Liver (tissue), 8 donors: ENCODE measurements at regions not wholly inside any gene's neighbourhood (a gene's known extent, or its start where the extent isn't known, plus 50 kb on each side); places are given as distances from the start of the nearest gene placed in this dataset.

Experiments
- DNase-seq: peaks from one replicate; pipeline ENCODE4 v3.0.0-alpha.2; 2017; ENCODE audit warnings: low spot score
- H3K27ac ChIP-seq, 2 donors: one replicate each; pipeline ENCODE4 v1.7.0; 2013; ENCODE audit warnings: inconsistent platforms in 2 of 2, low read length in 2 of 2, control low read depth in 1 of 2, low read depth in 1 of 2, mild to moderate bottlenecking in 1 of 2
- H3K27me3 ChIP-seq, 4 donors: one replicate each; pipeline versions ENCODE4 v1.6.1 to v1.7.0; 2013; ENCODE audit warnings: low read length in 3 of 4, inconsistent platforms in 1 of 4, mild to moderate bottlenecking in 1 of 4, moderate library complexity in 1 of 4; ENCODE audit not compliant: control insufficient read depth in 4 of 4, insufficient read depth in 4 of 4
- H3K36me3 ChIP-seq, 4 donors: one replicate each; pipeline versions ENCODE4 v1.6.1 to v1.7.0; 2013; ENCODE audit warnings: low read length in 3 of 4, mild to moderate bottlenecking in 3 of 4, low read depth in 1 of 4, moderate library complexity in 1 of 4; ENCODE audit not compliant: control insufficient read depth in 4 of 4, insufficient read depth in 3 of 4
- H3K4me1 ChIP-seq, 4 donors: one replicate each; pipeline versions ENCODE4 v1.6.1 to v1.7.0; 2013; ENCODE audit warnings: low read length in 3 of 4, mild to moderate bottlenecking in 3 of 4, moderate library complexity in 1 of 4; ENCODE audit not compliant: control insufficient read depth in 4 of 4, insufficient read depth in 4 of 4
- H3K4me3 ChIP-seq, 3 donors: one replicate each; pipeline versions ENCODE4 v1.6.1 to v1.7.0; 2013; ENCODE audit warnings: low read length in 3 of 3, control low read depth in 1 of 3, low read depth in 1 of 3, mild to moderate bottlenecking in 1 of 3
- H3K9ac ChIP-seq, 2 donors: one replicate each; pipeline ENCODE4 v1.7.0; 2013; ENCODE audit warnings: low read length in 2 of 2, mild to moderate bottlenecking in 2 of 2, moderate library complexity in 2 of 2, control low read depth in 1 of 2, low read depth in 1 of 2
- H3K9me3 ChIP-seq, 4 donors: one replicate each; pipeline versions ENCODE4 v1.6.1 to v1.7.0; 2013; ENCODE audit warnings: low read length in 3 of 4; ENCODE audit not compliant: control insufficient read depth in 4 of 4
- FOXA2 ChIP-seq: IDR thresholded peaks from 2 replicates; pipeline ENCODE4 v1.6.1; 2016; ENCODE audit warnings: antibody characterized with exemption
- HNF4A ChIP-seq, 2 donors: conservative IDR thresholded peaks; 2 replicates each; pipeline ENCODE4 v1.6.1; 2016; ENCODE audit warnings: antibody characterized with exemption in 2 of 2, mild to moderate bottlenecking in 2 of 2
- HNF4G ChIP-seq: IDR thresholded peaks from 2 replicates; pipeline ENCODE4 v1.6.1; 2016; ENCODE audit warnings: antibody characterized with exemption
- NR2F2 ChIP-seq: IDR thresholded peaks from 2 replicates; pipeline ENCODE4 v1.6.1; 2016; ENCODE audit warnings: antibody characterized with exemption
- RXRA ChIP-seq, 2 donors: IDR thresholded peaks; 2 replicates each; pipeline ENCODE4 v1.6.1; 2017 to 2018; ENCODE audit warnings: antibody characterized with exemption in 2 of 2, mild to moderate bottlenecking in 1 of 2
- SP1 ChIP-seq: IDR thresholded peaks from 2 replicates; pipeline ENCODE4 v1.6.1; 2018; ENCODE audit warnings: antibody characterized with exemption, mild to moderate bottlenecking
- TAF1 ChIP-seq: conservative IDR thresholded peaks from 2 replicates; pipeline ENCODE4 v1.6.1; 2016; ENCODE audit warnings: antibody characterized with exemption, mild to moderate bottlenecking
- YY1 ChIP-seq: IDR thresholded peaks from 2 replicates; pipeline ENCODE4 v1.6.1; 2016; ENCODE audit warnings: antibody characterized with exemption, mild to moderate bottlenecking
- WGBS: extraction: QIAGEN DNeasy Blood & Tissue Kit; methylation state at CpG from one replicate; pipeline ENCODE4 v1.1.7; 2013; 5-methylcytosine and 5-hydroxymethylcytosine counted together
- TF ChIP-seq, protein P1 (sequence below): fragments of 150-350 bp; IDR thresholded peaks from 2 replicates; pipeline ENCODE4 v1.5.1; 2017; ENCODE audit warnings: improper control_type of control experiment, low read depth, low read length; ENCODE audit not compliant: missing input control
- TF ChIP-seq, protein P2 (sequence below): IDR thresholded peaks from 2 replicates; pipeline ENCODE4 v1.6.1; 2016; ENCODE audit warnings: antibody characterized with exemption
- TF ChIP-seq, protein P3 (sequence below): IDR thresholded peaks from 2 replicates; pipeline ENCODE4 v1.6.1; 2016; ENCODE audit warnings: antibody characterized with exemption, mild to moderate bottlenecking
- TF ChIP-seq, protein P4 (sequence below): IDR thresholded peaks from 2 replicates; pipeline ENCODE4 v1.6.1; 2016; ENCODE audit warnings: antibody characterized with exemption
- TF ChIP-seq, protein P5 (sequence below): IDR thresholded peaks from 2 replicates; pipeline ENCODE4 v1.6.1; 2016; ENCODE audit warnings: antibody characterized with exemption
- donor health status: healthy.
- donor health status: healthy.
- donor health status: healthy.
- donor health status: healthy.
- donor health status: healthy.

DNA sequence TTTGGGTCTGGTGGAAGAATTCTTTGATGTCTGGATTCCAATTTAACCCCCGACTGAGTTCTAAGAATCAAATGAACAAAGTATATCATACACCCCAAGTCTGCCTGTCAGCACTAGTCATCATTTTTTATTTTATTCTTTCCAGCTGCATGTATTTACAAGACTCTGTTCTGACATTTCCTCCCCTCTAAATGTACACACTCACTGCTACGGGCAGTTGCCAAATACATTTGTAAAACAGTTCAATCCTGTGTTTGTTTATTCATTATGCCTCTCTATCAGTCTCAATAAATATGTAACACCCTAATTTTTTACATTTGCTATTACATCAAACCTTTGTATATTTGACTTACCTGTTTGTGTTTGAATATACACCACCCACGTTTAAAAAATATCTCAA, 422.3 kb upstream of the PSMD7 start:
- Histone ChIP-seq H3K27ac (no peak overlapping the region), H3K4me1 (no peaks in the 10 kb centered on the region)
- 37% methylated on average over 3 of the region's 3 CpGs for WGBS

DNA sequence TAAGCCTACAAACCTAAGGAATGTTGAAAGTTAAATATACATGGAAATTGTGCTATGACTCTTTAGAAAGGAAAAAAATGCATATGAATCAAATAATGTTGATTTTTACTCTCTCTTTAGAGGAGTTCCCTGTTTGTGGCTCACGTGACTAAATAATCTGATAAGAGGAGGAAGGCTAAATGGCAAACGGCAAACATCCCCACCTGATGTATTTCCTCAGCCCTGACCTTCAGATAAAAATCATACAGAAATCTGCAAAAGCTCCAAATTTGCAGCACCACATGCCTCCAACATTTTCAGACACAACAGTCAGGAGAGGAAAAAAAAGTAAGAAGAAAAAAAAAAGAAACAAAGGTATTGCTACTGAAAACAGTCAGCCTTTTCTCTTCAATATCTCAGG, 423.0 kb upstream of the PSMD7 start:
- Histone ChIP-seq H3K27ac (no peak overlapping the region), H3K27me3 (peaks cover 0 to 4% (median 0%) of the 10 kb centered on the region in 4 donors), H3K9ac (no peak overlapping the region), H3K36me3 (no peaks in the 10 kb centered on the region), H3K4me1 (no peaks in the 10 kb centered on the region), H3K4me3 (no peak overlapping the region), H3K9me3 (no peaks in the 10 kb centered on the region)
- DNase-seq: no peak
- 6% methylated on average over 2 of the region's 2 CpGs for WGBS
- TF ChIP-seq SP1: no peak
- TF ChIP-seq NR2F2: no peak
- TF ChIP-seq, protein P1, sequence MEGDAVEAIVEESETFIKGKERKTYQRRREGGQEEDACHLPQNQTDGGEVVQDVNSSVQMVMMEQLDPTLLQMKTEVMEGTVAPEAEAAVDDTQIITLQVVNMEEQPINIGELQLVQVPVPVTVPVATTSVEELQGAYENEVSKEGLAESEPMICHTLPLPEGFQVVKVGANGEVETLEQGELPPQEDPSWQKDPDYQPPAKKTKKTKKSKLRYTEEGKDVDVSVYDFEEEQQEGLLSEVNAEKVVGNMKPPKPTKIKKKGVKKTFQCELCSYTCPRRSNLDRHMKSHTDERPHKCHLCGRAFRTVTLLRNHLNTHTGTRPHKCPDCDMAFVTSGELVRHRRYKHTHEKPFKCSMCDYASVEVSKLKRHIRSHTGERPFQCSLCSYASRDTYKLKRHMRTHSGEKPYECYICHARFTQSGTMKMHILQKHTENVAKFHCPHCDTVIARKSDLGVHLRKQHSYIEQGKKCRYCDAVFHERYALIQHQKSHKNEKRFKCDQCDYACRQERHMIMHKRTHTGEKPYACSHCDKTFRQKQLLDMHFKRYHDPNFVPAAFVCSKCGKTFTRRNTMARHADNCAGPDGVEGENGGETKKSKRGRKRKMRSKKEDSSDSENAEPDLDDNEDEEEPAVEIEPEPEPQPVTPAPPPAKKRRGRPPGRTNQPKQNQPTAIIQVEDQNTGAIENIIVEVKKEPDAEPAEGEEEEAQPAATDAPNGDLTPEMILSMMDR: no peak
- TF ChIP-seq HNF4A (conservative IDR thresholded peaks at IDR 0.05): no peak

More for the DNA sequence above, 422.3 kb upstream of the PSMD7 start:
- no peaks in the 10 kb centered on the region for H3K9me3 ChIP-seq
- no peak overlapping the region for H3K4me3 ChIP-seq
- TF ChIP-seq FOXA2 (no peak), TAF1 (no peak), RXRA (IDR thresholded peaks at IDR 0.05) (no peak), YY1 (no peak), HNF4G (no peak)
- TF ChIP-seq, protein P2, sequence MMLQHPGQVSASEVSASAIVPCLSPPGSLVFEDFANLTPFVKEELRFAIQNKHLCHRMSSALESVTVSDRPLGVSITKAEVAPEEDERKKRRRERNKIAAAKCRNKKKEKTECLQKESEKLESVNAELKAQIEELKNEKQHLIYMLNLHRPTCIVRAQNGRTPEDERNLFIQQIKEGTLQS: no peak
- TF ChIP-seq, protein P3, sequence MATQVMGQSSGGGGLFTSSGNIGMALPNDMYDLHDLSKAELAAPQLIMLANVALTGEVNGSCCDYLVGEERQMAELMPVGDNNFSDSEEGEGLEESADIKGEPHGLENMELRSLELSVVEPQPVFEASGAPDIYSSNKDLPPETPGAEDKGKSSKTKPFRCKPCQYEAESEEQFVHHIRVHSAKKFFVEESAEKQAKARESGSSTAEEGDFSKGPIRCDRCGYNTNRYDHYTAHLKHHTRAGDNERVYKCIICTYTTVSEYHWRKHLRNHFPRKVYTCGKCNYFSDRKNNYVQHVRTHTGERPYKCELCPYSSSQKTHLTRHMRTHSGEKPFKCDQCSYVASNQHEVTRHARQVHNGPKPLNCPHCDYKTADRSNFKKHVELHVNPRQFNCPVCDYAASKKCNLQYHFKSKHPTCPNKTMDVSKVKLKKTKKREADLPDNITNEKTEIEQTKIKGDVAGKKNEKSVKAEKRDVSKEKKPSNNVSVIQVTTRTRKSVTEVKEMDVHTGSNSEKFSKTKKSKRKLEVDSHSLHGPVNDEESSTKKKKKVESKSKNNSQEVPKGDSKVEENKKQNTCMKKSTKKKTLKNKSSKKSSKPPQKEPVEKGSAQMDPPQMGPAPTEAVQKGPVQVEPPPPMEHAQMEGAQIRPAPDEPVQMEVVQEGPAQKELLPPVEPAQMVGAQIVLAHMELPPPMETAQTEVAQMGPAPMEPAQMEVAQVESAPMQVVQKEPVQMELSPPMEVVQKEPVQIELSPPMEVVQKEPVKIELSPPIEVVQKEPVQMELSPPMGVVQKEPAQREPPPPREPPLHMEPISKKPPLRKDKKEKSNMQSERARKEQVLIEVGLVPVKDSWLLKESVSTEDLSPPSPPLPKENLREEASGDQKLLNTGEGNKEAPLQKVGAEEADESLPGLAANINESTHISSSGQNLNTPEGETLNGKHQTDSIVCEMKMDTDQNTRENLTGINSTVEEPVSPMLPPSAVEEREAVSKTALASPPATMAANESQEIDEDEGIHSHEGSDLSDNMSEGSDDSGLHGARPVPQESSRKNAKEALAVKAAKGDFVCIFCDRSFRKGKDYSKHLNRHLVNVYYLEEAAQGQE: no peak
- TF ChIP-seq, protein P4, sequence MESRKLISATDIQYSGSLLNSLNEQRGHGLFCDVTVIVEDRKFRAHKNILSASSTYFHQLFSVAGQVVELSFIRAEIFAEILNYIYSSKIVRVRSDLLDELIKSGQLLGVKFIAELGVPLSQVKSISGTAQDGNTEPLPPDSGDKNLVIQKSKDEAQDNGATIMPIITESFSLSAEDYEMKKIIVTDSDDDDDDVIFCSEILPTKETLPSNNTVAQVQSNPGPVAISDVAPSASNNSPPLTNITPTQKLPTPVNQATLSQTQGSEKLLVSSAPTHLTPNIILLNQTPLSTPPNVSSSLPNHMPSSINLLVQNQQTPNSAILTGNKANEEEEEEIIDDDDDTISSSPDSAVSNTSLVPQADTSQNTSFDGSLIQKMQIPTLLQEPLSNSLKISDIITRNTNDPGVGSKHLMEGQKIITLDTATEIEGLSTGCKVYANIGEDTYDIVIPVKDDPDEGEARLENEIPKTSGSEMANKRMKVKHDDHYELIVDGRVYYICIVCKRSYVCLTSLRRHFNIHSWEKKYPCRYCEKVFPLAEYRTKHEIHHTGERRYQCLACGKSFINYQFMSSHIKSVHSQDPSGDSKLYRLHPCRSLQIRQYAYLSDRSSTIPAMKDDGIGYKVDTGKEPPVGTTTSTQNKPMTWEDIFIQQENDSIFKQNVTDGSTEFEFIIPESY: no peak
- TF ChIP-seq, protein P1: no peak
- TF ChIP-seq, protein P5, sequence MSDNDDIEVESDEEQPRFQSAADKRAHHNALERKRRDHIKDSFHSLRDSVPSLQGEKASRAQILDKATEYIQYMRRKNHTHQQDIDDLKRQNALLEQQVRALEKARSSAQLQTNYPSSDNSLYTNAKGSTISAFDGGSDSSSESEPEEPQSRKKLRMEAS: no peak
- no peaks in the 10 kb centered on the region for H3K36me3 ChIP-seq
- peaks cover 0 to 4% (median under 1%) of the 10 kb centered on the region in 4 donors for H3K27me3 ChIP-seq
- H3K9ac ChIP-seq: no peak overlapping the region
- no peak for DNase-seq
